Keratinocyte (primary cell): ENCODE measurements at regions not wholly inside any gene's neighbourhood (a gene's known extent, or its start where the extent isn't known, plus 50 kb on each side); places are given as distances from the start of the nearest gene placed in this dataset.

Experiments
- DNase-seq: peaks from one replicate; pipeline ENCODE4 v3.0.0-alpha.2; 2011; ENCODE audit warnings: low read depth, missing footprints, low spot score
- FAIRE-seq: peaks from 2 replicates; lab custom pipeline; 2011; peaks lifted over from hg19 to GRCh38; lab: Jason Lieb, UNC
- H2AFZ ChIP-seq: 2 replicates; pipeline ENCODE4 v1.6.0; 2012; ENCODE audit warnings: low read length, control low read depth, inconsistent platforms; ENCODE audit not compliant: control insufficient read depth
- H3K27ac ChIP-seq: 2 replicates; pipeline ENCODE4 v1.5.1; 2011; ENCODE audit warnings: low read length; ENCODE audit not compliant: control insufficient read depth, insufficient read depth
- H3K27me3 ChIP-seq: 3 replicates; pipeline ENCODE4 v1.6.0; 2011; ENCODE audit warnings: low read length; ENCODE audit not compliant: control insufficient read depth, insufficient read depth; ENCODE audit errors: extremely low read depth
- H3K36me3 ChIP-seq, 2 experiments: 2 replicates in 1 of 2; 3 replicates in 1 of 2; pipeline ENCODE4 v1.5.1; 2011; ENCODE audit warnings: low read length in 2 of 2, mild to moderate bottlenecking in 1 of 2; ENCODE audit not compliant: control insufficient read depth in 2 of 2, insufficient read depth in 2 of 2; ENCODE audit errors: extremely low read depth in 1 of 2
- H3K4me1 ChIP-seq: 3 replicates; pipeline ENCODE4 v1.5.1; 2011; ENCODE audit warnings: low read length; ENCODE audit not compliant: control insufficient read depth, insufficient read depth; ENCODE audit errors: extremely low read depth
- H3K4me2 ChIP-seq: 3 replicates; pipeline ENCODE4 v1.6.0; 2011; ENCODE audit warnings: low read depth, low read length; ENCODE audit not compliant: control insufficient read depth, insufficient read depth; ENCODE audit errors: extremely low read depth
- H3K4me3 ChIP-seq, 3 experiments: fragments of 200-600 bp in 1 of 3; sonication (generic) in 1 of 3; 2 replicates in 2 of 3; 3 replicates in 1 of 3; pipeline ENCODE4 v1.5.1; 2011 to 2016; ENCODE audit warnings: low read length in 3 of 3, mild to moderate bottlenecking in 3 of 3, control low read depth in 2 of 3, inconsistent platforms in 1 of 3, low read depth in 1 of 3, mixed read lengths in 1 of 3, mixed run types in 1 of 3, moderate library complexity in 1 of 3; ENCODE audit not compliant: control insufficient read depth in 2 of 3, insufficient read depth in 2 of 3; ENCODE audit errors: extremely low read depth in 1 of 3
- H3K79me2 ChIP-seq: 2 replicates; pipeline ENCODE4 v1.6.0; 2012; ENCODE audit warnings: low read length; ENCODE audit not compliant: control insufficient read depth, insufficient read depth
- H3K9ac ChIP-seq: 3 replicates; pipeline ENCODE4 v1.6.0; 2011; ENCODE audit warnings: low read length; ENCODE audit not compliant: control insufficient read depth, insufficient read depth; ENCODE audit errors: extremely low read depth
- H3K9me1 ChIP-seq: 3 replicates; pipeline ENCODE4 v1.6.0; 2011; ENCODE audit warnings: low read length; ENCODE audit not compliant: control insufficient read depth, insufficient read depth; ENCODE audit errors: extremely low read depth
- H3K9me3 ChIP-seq: 2 replicates; pipeline ENCODE4 v1.5.1; 2012; ENCODE audit warnings: low read depth, low read length; ENCODE audit not compliant: control insufficient read depth
- H4K20me1 ChIP-seq: 3 replicates; pipeline ENCODE4 v1.6.0; 2011; ENCODE audit warnings: low read length; ENCODE audit not compliant: control insufficient read depth, insufficient read depth; ENCODE audit errors: extremely low read depth
- CTCF ChIP-seq, 3 experiments: IDR thresholded peaks in 1 of 3; conservative IDR thresholded peaks in 1 of 3; optimal IDR thresholded peaks in 1 of 3; 2 replicates in 2 of 3; 3 replicates in 1 of 3; pipeline versions ENCODE3 to v1.5.1; 2011; ENCODE audit warnings: low read length in 3 of 3, mild to moderate bottlenecking in 3 of 3, moderate library complexity in 2 of 3, control low read depth in 1 of 3, inconsistent platforms in 1 of 3; ENCODE audit not compliant: insufficient read depth in 2 of 3; ENCODE audit errors: extremely low read depth in 1 of 3
- EZH2 ChIP-seq: IDR thresholded peaks from one replicate; pipeline ENCODE4 v1.6.1; 2012; ENCODE audit warnings: inconsistent platforms, mild to moderate bottlenecking, low read length, moderate library complexity
- dilution Hi-C: fragments of 300-500 bp; cut with MboI; formaldehyde crosslinking; loops from one replicate; pipeline ENCODE4 v1.7.0; 2020; ENCODE audit warnings: low sequenced_read_pairs; ENCODE audit not compliant: extremely low pct_ligation_motif_present

- Histone ChIP-seq H3K36me3 (no peaks in the 10 kb centered on the region), H3K9me1 (no peaks in the 10 kb centered on the region), H3K4me1 (no peaks in the 10 kb centered on the region), H4K20me1 (no peaks in the 10 kb centered on the region), H3K4me2 (no peak overlapping the region), H3K79me2 (no peaks in the 10 kb centered on the region), H3K9me3 (no peaks in the 10 kb centered on the region), H3K9ac (no peak overlapping the region), H3K4me3 (no peak overlapping the region), H2AFZ (no peak overlapping the region), H3K27me3 (peaks cover 2% of the 10 kb centered on the region), H3K27ac (no peak overlapping the region)
- FAIRE-seq: no peak
- no peak for DNase-seq
- TF ChIP-seq CTCF (optimal IDR thresholded peaks at IDR 0.05 in 1 of 3, IDR thresholded peaks at IDR 0.05 in 1 of 3, conservative IDR thresholded peaks at IDR 0.05 in 1 of 3; ENCODE audit: extremely low read depth in 1 of 3, insufficient read depth in 2 of 3, low read length in 3 of 3) (no peak), EZH2 (no peak)
- dilution Hi-C loops: no loop called here
Observed at GRCh38 chr18:73861771-73862170, 285.9 kb downstream of the FBXO15 start.

- Histone ChIP-seq H3K9ac (no peak overlapping the region), H3K36me3 (no peaks in the 10 kb centered on the region), H3K27ac (no peak overlapping the region), H3K27me3 (peaks cover 2% of the 10 kb centered on the region), H3K79me2 (no peaks in the 10 kb centered on the region), H3K4me2 (no peak overlapping the region), H3K9me3 (no peaks in the 10 kb centered on the region), H3K9me1 (no peaks in the 10 kb centered on the region), H3K4me1 (no peaks in the 10 kb centered on the region), H4K20me1 (no peaks in the 10 kb centered on the region), H3K4me3 (no peak overlapping the region), H2AFZ (no peak overlapping the region)
- FAIRE-seq (no peak), DNase-seq (no peak)
- dilution Hi-C loops: no loop called here
- no peak for TF ChIP-seq CTCF (optimal IDR thresholded peaks at IDR 0.05 in 1 of 3, IDR thresholded peaks at IDR 0.05 in 1 of 3, conservative IDR thresholded peaks at IDR 0.05 in 1 of 3; ENCODE audit: extremely low read depth in 1 of 3, insufficient read depth in 2 of 3, low read length in 3 of 3)
- TF ChIP-seq EZH2: no peak
Observed at GRCh38 chr18:73859837-73860397, 287.7 kb downstream of the FBXO15 start.
